Smooth muscle cell (in vitro differentiated cells): ENCODE measurements at regions not wholly inside any gene's neighbourhood (a gene's known extent, or its start where the extent isn't known, plus 50 kb on each side); places are given as distances from the start of the nearest gene placed in this dataset.

ENCODE experiments used
- DNase-seq: peaks from one replicate; lab custom pipeline; 2025; ENCODE audit not compliant: unreplicated experiment; lab: John Stamatoyannopoulos, UW
- H2AFZ ChIP-seq: fragments of 200-600 bp; sonication (generic); 2 replicates; pipeline ENCODE4 v1.6.0; 2016; ENCODE audit warnings: antibody characterized with exemption, low read depth, mild to moderate bottlenecking
- H3F3A ChIP-seq: fragments of 200-600 bp; sonication (generic); 2 replicates; pipeline ENCODE4 v1.6.0; 2017; ENCODE audit warnings: antibody characterized with exemption, low read depth
- H3K27ac ChIP-seq: fragments of 200-600 bp; sonication (generic); 2 replicates; pipeline ENCODE4 v1.5.1; 2016; ENCODE audit warnings: low read depth, mild to moderate bottlenecking
- H3K27me3 ChIP-seq: fragments of 200-600 bp; sonication (generic); 2 replicates; pipeline ENCODE4 v1.6.1; 2016; ENCODE audit warnings: low read depth, mild to moderate bottlenecking
- H3K36me3 ChIP-seq: fragments of 200-600 bp; sonication (generic); 2 replicates; pipeline ENCODE4 v1.5.1; 2016; ENCODE audit warnings: low read depth
- H3K4me1 ChIP-seq: fragments of 200-600 bp; sonication (generic); 2 replicates; pipeline ENCODE4 v1.5.1; 2016; ENCODE audit warnings: low read depth
- H3K4me2 ChIP-seq: fragments of 200-600 bp; sonication (generic); 2 replicates; pipeline ENCODE4 v1.6.0; 2016; ENCODE audit warnings: mild to moderate bottlenecking
- H3K4me3 ChIP-seq: fragments of 200-600 bp; sonication (generic); 2 replicates; pipeline ENCODE4 v1.5.1; 2016; ENCODE audit warnings: mild to moderate bottlenecking
- H3K79me2 ChIP-seq: fragments of 200-600 bp; sonication (generic); 2 replicates; pipeline ENCODE4 v1.6.0; 2016; ENCODE audit warnings: low read depth, mild to moderate bottlenecking
- H3K9ac ChIP-seq: fragments of 200-600 bp; sonication (generic); 2 replicates; pipeline ENCODE4 v1.6.0; 2016; ENCODE audit warnings: low read depth
- H3K9me3 ChIP-seq: fragments of 200-600 bp; sonication (generic); replicated peaks from 2 replicates; pipeline ENCODE4 v1.5.1; 2016; ENCODE audit warnings: low read depth
- H4K20me1 ChIP-seq: fragments of 200-600 bp; sonication (generic); 2 replicates; pipeline ENCODE4 v1.6.0; 2016; ENCODE audit warnings: low read depth
- CTCF ChIP-seq: fragments of 200-600 bp; sonication (generic); IDR thresholded peaks from 2 replicates; pipeline ENCODE4 v1.5.1; 2017; ENCODE audit warnings: borderline replicate concordance, mild to moderate bottlenecking, antibody characterized with exemption; ENCODE audit not compliant: insufficient read depth, poor library complexity, severe bottlenecking
- WGBS: methylation state at CpG from one replicate; pipeline ENCODE4 v1.1.7; 2016; ENCODE audit warnings: low lambda C conversion rate; 5-methylcytosine and 5-hydroxymethylcytosine counted together

DNA sequence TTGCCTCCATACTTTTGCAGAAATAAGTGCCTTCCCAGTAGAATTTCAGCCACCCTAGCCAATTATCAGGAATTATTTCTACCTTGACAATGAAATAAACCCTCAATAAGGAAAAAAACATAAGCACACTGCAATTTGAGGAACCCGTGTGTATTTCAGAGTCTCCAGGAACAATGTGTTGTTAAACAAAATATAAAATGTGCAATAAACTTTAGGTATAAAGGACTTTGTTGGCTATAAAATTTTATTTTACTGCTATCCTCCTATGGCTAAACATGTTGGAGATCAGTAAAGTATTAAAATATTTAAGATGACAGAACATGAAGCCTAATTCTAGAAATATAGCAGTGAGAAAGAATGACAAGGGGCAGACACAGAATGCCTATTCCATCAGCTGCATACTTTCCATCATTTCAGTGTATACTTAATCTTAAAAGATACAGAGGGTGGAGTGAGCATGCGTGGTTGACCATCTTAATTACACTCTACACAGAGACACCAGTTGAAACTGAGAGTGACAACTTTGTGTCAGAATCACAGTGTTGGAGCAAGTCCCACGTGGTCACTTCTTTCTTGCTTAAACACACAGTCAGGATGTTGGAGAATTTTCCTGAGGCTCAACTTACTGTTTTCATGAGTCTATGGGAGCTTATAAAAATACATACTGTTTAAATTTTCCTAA lies 79.0 kb upstream of the SUCLG2 start:
- WGBS: 75% methylated on average over 3 of the region's 3 CpGs
- H3K9me3 ChIP-seq: no peaks in the 10 kb centered on the region

DNA sequence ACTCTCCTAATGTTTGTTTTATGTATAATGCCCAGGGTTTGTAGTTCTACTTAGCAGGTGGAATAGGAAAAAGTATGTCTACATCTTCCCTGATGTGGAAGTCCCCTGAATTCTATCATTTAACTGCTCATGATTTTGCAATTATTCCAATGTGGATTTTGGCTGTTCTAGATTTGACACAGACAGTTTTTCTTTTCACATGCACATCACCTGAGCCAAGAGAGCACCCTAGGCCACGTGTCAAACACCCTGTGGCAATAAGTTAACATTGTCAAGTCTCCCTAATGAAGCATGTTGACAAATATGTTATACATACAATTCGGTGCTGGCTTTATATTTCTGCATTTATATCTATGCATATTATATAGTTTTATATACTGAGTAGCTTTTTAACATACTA lies 70.0 kb upstream of the SUCLG2 start:
- no peaks in the 10 kb centered on the region for H3K79me2 ChIP-seq
- H4K20me1 ChIP-seq: no peaks in the 10 kb centered on the region

More for the DNA sequence above, 79.0 kb upstream of the SUCLG2 start:
- no peak overlapping the region for H3K9ac ChIP-seq
- no peaks in the 10 kb centered on the region for H4K20me1 ChIP-seq
- H3F3A ChIP-seq: no peaks in the 10 kb centered on the region
- DNase-seq: no peak
- no peak for TF ChIP-seq CTCF
- H3K27me3 ChIP-seq: no peaks in the 10 kb centered on the region
- no peak overlapping the region for H2AFZ ChIP-seq
- no peak overlapping the region for H3K4me2 ChIP-seq
- no peak overlapping the region for H3K27ac ChIP-seq
- no peaks in the 10 kb centered on the region for H3K36me3 ChIP-seq
- H3K79me2 ChIP-seq: no peaks in the 10 kb centered on the region
- H3K4me3 ChIP-seq: no peak overlapping the region
- no peaks in the 10 kb centered on the region for H3K4me1 ChIP-seq

GRCh38 chr3:67723863-67724262 lies 69.5 kb upstream of the SUCLG2 start:
- no peaks in the 10 kb centered on the region for H3K4me1 ChIP-seq
- no peaks in the 10 kb centered on the region for H4K20me1 ChIP-seq
- H3K27ac ChIP-seq: no peak overlapping the region
- TF ChIP-seq CTCF: no peak
- no peak overlapping the region for H3K9ac ChIP-seq
- no peaks in the 10 kb centered on the region for H3K27me3 ChIP-seq
- H3K9me3 ChIP-seq: no peaks in the 10 kb centered on the region
- WGBS: 100% methylated on average over 1 of the region's 1 CpG
- no peaks in the 10 kb centered on the region for H3K36me3 ChIP-seq
- no peaks in the 10 kb centered on the region for H3K79me2 ChIP-seq
- no peak overlapping the region for H3K4me2 ChIP-seq
- no peak overlapping the region for H3K4me3 ChIP-seq
- no peak overlapping the region for H2AFZ ChIP-seq
- no peak for DNase-seq
- no peaks in the 10 kb centered on the region for H3F3A ChIP-seq

More for the DNA sequence above, 70.0 kb upstream of the SUCLG2 start:
- no peaks in the 10 kb centered on the region for H3K36me3 ChIP-seq
- no peaks in the 10 kb centered on the region for H3F3A ChIP-seq
- DNase-seq: no peak
- no peak for TF ChIP-seq CTCF
- H3K27me3 ChIP-seq: no peaks in the 10 kb centered on the region
- H3K9ac ChIP-seq: no peak overlapping the region
- H3K4me3 ChIP-seq: no peak overlapping the region
- no peaks in the 10 kb centered on the region for H3K9me3 ChIP-seq
- 86% methylated on average over 2 of the region's 2 CpGs for WGBS
- H3K27ac ChIP-seq: no peak overlapping the region
- H3K4me1 ChIP-seq: no peaks in the 10 kb centered on the region
- no peak overlapping the region for H2AFZ ChIP-seq
- H3K4me2 ChIP-seq: no peak overlapping the region

- Histone ChIP-seq H3K9ac (no peak overlapping the region), H3K4me2 (no peak overlapping the region), H3K9me3 (no peaks in the 10 kb centered on the region), H3K79me2 (no peaks in the 10 kb centered on the region), H3K27ac (no peak overlapping the region), H3K27me3 (no peaks in the 10 kb centered on the region), H3K4me3 (no peak overlapping the region), H3F3A (peaks cover 11% of the 10 kb centered on the region), H4K20me1 (no peaks in the 10 kb centered on the region), H3K4me1 (no peaks in the 10 kb centered on the region), H3K36me3 (no peaks in the 10 kb centered on the region), H2AFZ (no peak overlapping the region)
- 93% methylated on average over 3 of the region's 3 CpGs for WGBS
- no peak for TF ChIP-seq CTCF
- no peak for DNase-seq
These were observed 64.9 kb upstream of the SUCLG2 start for GRCh38 chr3:67719333-67719732.
